ENCODE measurements at regions not wholly inside any gene's neighbourhood (a gene's known extent, or its start where the extent isn't known, plus 50 kb on each side); places are given as distances from the start of the nearest gene placed in this dataset.

DNA sequence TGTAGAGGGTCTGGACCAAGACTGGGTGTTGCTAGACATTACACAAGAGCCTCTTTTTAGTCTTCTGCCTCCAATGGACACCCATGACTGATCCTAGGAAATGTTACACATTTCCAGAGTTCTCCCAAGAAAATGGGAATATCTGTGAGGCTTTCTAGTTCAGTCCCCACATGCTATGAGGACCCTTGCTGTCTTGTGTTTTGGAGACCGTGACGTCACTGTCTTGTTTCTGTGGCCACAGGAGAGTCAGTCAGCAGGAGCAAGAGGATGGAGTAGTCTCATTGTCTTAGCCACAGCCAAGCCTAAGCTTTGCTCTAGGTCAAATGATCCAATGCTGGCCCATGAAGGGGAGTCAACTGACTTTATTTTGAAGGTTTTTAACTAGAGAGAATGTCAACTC is 820.1 kb upstream of the RBFOX1 start:
- no peak for ATAC-seq
- no peak for TF ChIP-seq ZNF565 (CRISPR knock-in tag; conservative IDR thresholded peaks at IDR 0.05; ENCODE audit: low read depth)
- TF ChIP-seq ZNF70 (CRISPR knock-in tag; IDR thresholded peaks at IDR 0.05), result no peak
- TF ChIP-seq SNAI2 (CRISPR knock-in tag; IDR thresholded peaks at IDR 0.05), result no peak
- TF ChIP-seq, protein P1, sequence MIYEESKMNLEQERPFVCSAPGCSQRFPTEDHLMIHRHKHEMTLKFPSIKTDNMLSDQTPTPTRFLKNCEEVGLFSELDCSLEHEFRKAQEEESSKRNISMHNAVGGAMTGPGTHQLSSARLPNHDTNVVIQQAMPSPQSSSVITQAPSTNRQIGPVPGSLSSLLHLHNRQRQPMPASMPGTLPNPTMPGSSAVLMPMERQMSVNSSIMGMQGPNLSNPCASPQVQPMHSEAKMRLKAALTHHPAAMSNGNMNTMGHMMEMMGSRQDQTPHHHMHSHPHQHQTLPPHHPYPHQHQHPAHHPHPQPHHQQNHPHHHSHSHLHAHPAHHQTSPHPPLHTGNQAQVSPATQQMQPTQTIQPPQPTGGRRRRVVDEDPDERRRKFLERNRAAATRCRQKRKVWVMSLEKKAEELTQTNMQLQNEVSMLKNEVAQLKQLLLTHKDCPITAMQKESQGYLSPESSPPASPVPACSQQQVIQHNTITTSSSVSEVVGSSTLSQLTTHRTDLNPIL (CRISPR knock-in tag; IDR thresholded peaks at IDR 0.05; ENCODE audit: low read depth), result no peak
- no peak for TF ChIP-seq OSR1 (CRISPR knock-in tag; IDR thresholded peaks at IDR 0.05)
- TF ChIP-seq CSDC2 (CRISPR knock-in tag; IDR thresholded peaks at IDR 0.05), result no peak
- TF ChIP-seq, protein P2, sequence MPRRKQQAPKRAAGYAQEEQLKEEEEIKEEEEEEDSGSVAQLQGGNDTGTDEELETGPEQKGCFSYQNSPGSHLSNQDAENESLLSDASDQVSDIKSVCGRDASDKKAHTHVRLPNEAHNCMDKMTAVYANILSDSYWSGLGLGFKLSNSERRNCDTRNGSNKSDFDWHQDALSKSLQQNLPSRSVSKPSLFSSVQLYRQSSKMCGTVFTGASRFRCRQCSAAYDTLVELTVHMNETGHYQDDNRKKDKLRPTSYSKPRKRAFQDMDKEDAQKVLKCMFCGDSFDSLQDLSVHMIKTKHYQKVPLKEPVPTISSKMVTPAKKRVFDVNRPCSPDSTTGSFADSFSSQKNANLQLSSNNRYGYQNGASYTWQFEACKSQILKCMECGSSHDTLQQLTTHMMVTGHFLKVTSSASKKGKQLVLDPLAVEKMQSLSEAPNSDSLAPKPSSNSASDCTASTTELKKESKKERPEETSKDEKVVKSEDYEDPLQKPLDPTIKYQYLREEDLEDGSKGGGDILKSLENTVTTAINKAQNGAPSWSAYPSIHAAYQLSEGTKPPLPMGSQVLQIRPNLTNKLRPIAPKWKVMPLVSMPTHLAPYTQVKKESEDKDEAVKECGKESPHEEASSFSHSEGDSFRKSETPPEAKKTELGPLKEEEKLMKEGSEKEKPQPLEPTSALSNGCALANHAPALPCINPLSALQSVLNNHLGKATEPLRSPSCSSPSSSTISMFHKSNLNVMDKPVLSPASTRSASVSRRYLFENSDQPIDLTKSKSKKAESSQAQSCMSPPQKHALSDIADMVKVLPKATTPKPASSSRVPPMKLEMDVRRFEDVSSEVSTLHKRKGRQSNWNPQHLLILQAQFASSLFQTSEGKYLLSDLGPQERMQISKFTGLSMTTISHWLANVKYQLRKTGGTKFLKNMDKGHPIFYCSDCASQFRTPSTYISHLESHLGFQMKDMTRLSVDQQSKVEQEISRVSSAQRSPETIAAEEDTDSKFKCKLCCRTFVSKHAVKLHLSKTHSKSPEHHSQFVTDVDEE (CRISPR knock-in tag; IDR thresholded peaks at IDR 0.05), result no peak
- TF ChIP-seq ARNTL (CRISPR knock-in tag; IDR thresholded peaks at IDR 0.05; ENCODE audit: borderline replicate concordance, low read depth), result no peak
- TF ChIP-seq, protein P3, sequence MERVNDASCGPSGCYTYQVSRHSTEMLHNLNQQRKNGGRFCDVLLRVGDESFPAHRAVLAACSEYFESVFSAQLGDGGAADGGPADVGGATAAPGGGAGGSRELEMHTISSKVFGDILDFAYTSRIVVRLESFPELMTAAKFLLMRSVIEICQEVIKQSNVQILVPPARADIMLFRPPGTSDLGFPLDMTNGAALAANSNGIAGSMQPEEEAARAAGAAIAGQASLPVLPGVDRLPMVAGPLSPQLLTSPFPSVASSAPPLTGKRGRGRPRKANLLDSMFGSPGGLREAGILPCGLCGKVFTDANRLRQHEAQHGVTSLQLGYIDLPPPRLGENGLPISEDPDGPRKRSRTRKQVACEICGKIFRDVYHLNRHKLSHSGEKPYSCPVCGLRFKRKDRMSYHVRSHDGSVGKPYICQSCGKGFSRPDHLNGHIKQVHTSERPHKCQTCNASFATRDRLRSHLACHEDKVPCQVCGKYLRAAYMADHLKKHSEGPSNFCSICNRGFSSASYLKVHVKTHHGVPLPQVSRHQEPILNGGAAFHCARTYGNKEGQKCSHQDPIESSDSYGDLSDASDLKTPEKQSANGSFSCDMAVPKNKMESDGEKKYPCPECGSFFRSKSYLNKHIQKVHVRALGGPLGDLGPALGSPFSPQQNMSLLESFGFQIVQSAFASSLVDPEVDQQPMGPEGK (CRISPR knock-in tag; IDR thresholded peaks at IDR 0.05; ENCODE audit: borderline replicate concordance), result no peak
- no peak for TF ChIP-seq ZC3H10 (CRISPR knock-in tag; IDR thresholded peaks at IDR 0.05)
- TF ChIP-seq ZNF8 (CRISPR knock-in tag; IDR thresholded peaks at IDR 0.05), result no peak
- no peak for TF ChIP-seq ESRRG (CRISPR knock-in tag; IDR thresholded peaks at IDR 0.05)
- TF ChIP-seq, protein P4, sequence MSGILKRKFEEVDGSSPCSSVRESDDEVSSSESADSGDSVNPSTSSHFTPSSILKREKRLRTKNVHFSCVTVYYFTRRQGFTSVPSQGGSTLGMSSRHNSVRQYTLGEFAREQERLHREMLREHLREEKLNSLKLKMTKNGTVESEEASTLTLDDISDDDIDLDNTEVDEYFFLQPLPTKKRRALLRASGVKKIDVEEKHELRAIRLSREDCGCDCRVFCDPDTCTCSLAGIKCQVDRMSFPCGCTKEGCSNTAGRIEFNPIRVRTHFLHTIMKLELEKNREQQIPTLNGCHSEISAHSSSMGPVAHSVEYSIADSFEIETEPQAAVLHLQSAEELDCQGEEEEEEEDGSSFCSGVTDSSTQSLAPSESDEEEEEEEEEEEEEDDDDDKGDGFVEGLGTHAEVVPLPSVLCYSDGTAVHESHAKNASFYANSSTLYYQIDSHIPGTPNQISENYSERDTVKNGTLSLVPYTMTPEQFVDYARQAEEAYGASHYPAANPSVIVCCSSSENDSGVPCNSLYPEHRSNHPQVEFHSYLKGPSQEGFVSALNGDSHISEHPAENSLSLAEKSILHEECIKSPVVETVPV (CRISPR knock-in tag; IDR thresholded peaks at IDR 0.05), result no peak

- TF ChIP-seq RARB (CRISPR knock-in tag; IDR thresholded peaks at IDR 0.05), result no peak
- TF ChIP-seq TOX (CRISPR knock-in tag; IDR thresholded peaks at IDR 0.05; ENCODE audit: borderline replicate concordance), result no peak
- TF ChIP-seq, protein P2 (CRISPR knock-in tag; IDR thresholded peaks at IDR 0.05), result no peak
- no peak for TF ChIP-seq ZFP3 (CRISPR knock-in tag; IDR thresholded peaks at IDR 0.05)
- TF ChIP-seq ZNF70 (CRISPR knock-in tag; IDR thresholded peaks at IDR 0.05), result no peak
- TF ChIP-seq ZNF565 (CRISPR knock-in tag; conservative IDR thresholded peaks at IDR 0.05; ENCODE audit: low read depth), result no peak
- no peak for TF ChIP-seq GLIS3 (CRISPR knock-in tag; IDR thresholded peaks at IDR 0.05)
- TF ChIP-seq PPARA (CRISPR knock-in tag; IDR thresholded peaks at IDR 0.05; ENCODE audit: borderline replicate concordance), result no peak
- TF ChIP-seq ARNTL (CRISPR knock-in tag; IDR thresholded peaks at IDR 0.05; ENCODE audit: borderline replicate concordance, low read depth), result no peak
- TF ChIP-seq, protein P1 (CRISPR knock-in tag; IDR thresholded peaks at IDR 0.05; ENCODE audit: low read depth), result no peak
- no peak for TF ChIP-seq ZFP30 (CRISPR knock-in tag; IDR thresholded peaks at IDR 0.05)
- TF ChIP-seq ZC3H10 (CRISPR knock-in tag; IDR thresholded peaks at IDR 0.05), result no peak
- TF ChIP-seq OSR1 (CRISPR knock-in tag; IDR thresholded peaks at IDR 0.05), result no peak
- no peak for ATAC-seq
Measured at GRCh38 chr16:6510261-6510660, 822.4 kb upstream of the RBFOX1 start.

All from SK-N-SH treated with all-trans-retinoic acid at 6 μM for 48 hours (cell line).